B cell (primary cell): ENCODE measurements at regions not wholly inside any gene's neighbourhood (a gene's known extent, or its start where the extent isn't known, plus 50 kb on each side); places are given as distances from the start of the nearest gene placed in this dataset.

Experiments used
- ATAC-seq: fragments of 200-7000 bp; cut with Tn5 transposase; one replicate; pipeline ENCODE4 v1.10.0; 2021; ENCODE audit warnings: low read depth, mild to moderate bottlenecking, moderate number of reproducible peaks, moderate library complexity
- CTCF ChIA-PET: fragments of 350-600 bp; sonication (Branson Sonifier 250); formaldehyde crosslinking; loops from one replicate; lab custom pipeline; 2021; ENCODE audit warnings: antibody characterized with exemption, inconsistent platforms; lab: Charles Lee
- POLR2A ChIA-PET: fragments of 350-600 bp; sonication (Branson Sonifier 250); formaldehyde crosslinking; loops from one replicate; lab custom pipeline; 2021; ENCODE audit warnings: antibody characterized with exemption; lab: Charles Lee
- DNase-seq: peaks from one replicate; pipeline ENCODE4 v3.0.0; 2013
- H2AFZ ChIP-seq: 2 replicates; pipeline ENCODE4 v1.6.1; 2012; ENCODE audit warnings: mild to moderate bottlenecking, low read depth, low read length; ENCODE audit not compliant: insufficient read depth, poor library complexity, severe bottlenecking
- H3K27ac ChIP-seq, 2 donors: 1 replicate in 1 of 2; 2 replicates in 1 of 2; pipeline ENCODE4 v1.5.1; 2012 to 2013; ENCODE audit warnings: low read length in 2 of 2, mild to moderate bottlenecking in 2 of 2, moderate library complexity in 1 of 2
- H3K27me3 ChIP-seq, 4 experiments: fragments of 200-600 bp in 1 of 4; sonication (generic) in 1 of 4; replicated peaks in 1 of 4; 1 replicate in 2 of 4; 2 replicates in 2 of 4; pipeline versions ENCODE4 v1.6.1 to v1.7.0; 2013 to 2016; ENCODE audit warnings: low read length in 3 of 4, mild to moderate bottlenecking in 2 of 4, mixed read lengths in 1 of 4, moderate library complexity in 1 of 4; ENCODE audit not compliant: insufficient read depth in 4 of 4, control insufficient read depth in 3 of 4; ENCODE audit errors: control extremely low read depth in 1 of 4
- H3K36me3 ChIP-seq, 2 experiments: replicated peaks in 1 of 2; 1 replicate in 1 of 2; 2 replicates in 1 of 2; pipeline versions ENCODE4 v1.6.1 to v1.7.1; 2013; ENCODE audit warnings: low read length in 1 of 2; ENCODE audit not compliant: insufficient read depth in 2 of 2, control insufficient read depth in 1 of 2; ENCODE audit errors: control extremely low read depth in 1 of 2, extremely low read depth in 1 of 2
- H3K4me1 ChIP-seq, 2 donors: fragments of 200-600 bp in 1 of 2; sonication (generic) in 1 of 2; 1 replicate in 1 of 2; 2 replicates in 1 of 2; pipeline versions ENCODE4 v1.5.1 to v1.6.1; 2013 to 2017; ENCODE audit warnings: low read length in 2 of 2; ENCODE audit not compliant: control insufficient read depth in 2 of 2, insufficient read depth in 2 of 2
- H3K4me2 ChIP-seq: replicated peaks from 2 replicates; pipeline ENCODE3; 2012; ENCODE audit warnings: mild to moderate bottlenecking, low read depth, low read length; ENCODE audit not compliant: poor library complexity, severe bottlenecking
- H3K4me3 ChIP-seq, 5 experiments: fragments of 200-600 bp in 1 of 5; sonication (generic) in 1 of 5; 1 replicate in 3 of 5; 2 replicates in 2 of 5; pipeline versions ENCODE4 v1.5.1 to v1.7.0; 2011 to 2016; ENCODE audit warnings: low read length in 4 of 5, mild to moderate bottlenecking in 4 of 5, low read depth in 2 of 5, control low read depth in 1 of 5, moderate library complexity in 1 of 5; ENCODE audit not compliant: insufficient read depth in 1 of 5; ENCODE audit errors: control extremely low read depth in 1 of 5, extremely low read depth in 1 of 5
- H3K79me2 ChIP-seq: fragments of 200-600 bp; sonication (generic); one replicate; pipeline ENCODE4 v1.6.0; 2016; ENCODE audit warnings: low read length; ENCODE audit not compliant: control insufficient read depth, insufficient read depth
- H3K9ac ChIP-seq: fragments of 200-600 bp; sonication (generic); 2 replicates; pipeline ENCODE4 v1.6.1; 2017; ENCODE audit warnings: mild to moderate bottlenecking, low read length, moderate library complexity
- H3K9me3 ChIP-seq, 3 donors: one replicate each; pipeline versions ENCODE4 v1.6.1 to v1.7.1; 2013; ENCODE audit warnings: low read length in 2 of 3; ENCODE audit not compliant: control insufficient read depth in 2 of 3, insufficient read depth in 1 of 3; ENCODE audit errors: control extremely low read depth in 1 of 3
- H4K20me1 ChIP-seq: 2 replicates; pipeline ENCODE4 v1.6.0; 2012; ENCODE audit warnings: mild to moderate bottlenecking, low read length; ENCODE audit not compliant: insufficient read depth, control insufficient read depth, poor library complexity, severe bottlenecking
- H3K27ac Mint-ChIP-seq: one replicate; pipeline ENCODE4 v1.8.0; 2021; ENCODE audit warnings: mixed read lengths
- H3K27me3 Mint-ChIP-seq: one replicate; pipeline ENCODE4 v1.8.0; 2021; ENCODE audit warnings: mixed read lengths
- H3K4me1 Mint-ChIP-seq: one replicate; pipeline ENCODE4 v1.8.0; 2021; ENCODE audit warnings: mixed read lengths
- H3K4me3 Mint-ChIP-seq: one replicate; pipeline ENCODE4 v1.8.0; 2021; ENCODE audit warnings: mixed read lengths
- H3K9me3 Mint-ChIP-seq: one replicate; pipeline ENCODE4 v1.8.0; 2022; ENCODE audit warnings: mixed read lengths; ENCODE audit not compliant: insufficient read depth
- EZH2 ChIP-seq: IDR thresholded peaks from 2 replicates; pipeline ENCODE4 v1.6.1; 2012; ENCODE audit warnings: borderline replicate concordance, low read depth, mild to moderate bottlenecking, moderate library complexity, low read length; ENCODE audit not compliant: insufficient read depth, poor library complexity, severe bottlenecking
- WGBS: methylation state at CpG from one replicate; pipeline ENCODE4 v1.1.5; 2013; ENCODE audit warnings: missing lambda C conversion rate; ENCODE audit not compliant: insufficient coverage; 5-methylcytosine and 5-hydroxymethylcytosine counted together
- intact Hi-C: fragments of 100-400 bp; cut with micrococcal nuclease; formaldehyde crosslinking; loops from one replicate; pipeline ENCODE4 v1.10.0; 2022
- TF ChIP-seq, protein P1 (sequence below): fragments of 200-600 bp; IDR thresholded peaks from one replicate; pipeline ENCODE4 v1.8.0; 2022; ENCODE audit warnings: antibody characterized with exemption, mild to moderate bottlenecking

DNA sequence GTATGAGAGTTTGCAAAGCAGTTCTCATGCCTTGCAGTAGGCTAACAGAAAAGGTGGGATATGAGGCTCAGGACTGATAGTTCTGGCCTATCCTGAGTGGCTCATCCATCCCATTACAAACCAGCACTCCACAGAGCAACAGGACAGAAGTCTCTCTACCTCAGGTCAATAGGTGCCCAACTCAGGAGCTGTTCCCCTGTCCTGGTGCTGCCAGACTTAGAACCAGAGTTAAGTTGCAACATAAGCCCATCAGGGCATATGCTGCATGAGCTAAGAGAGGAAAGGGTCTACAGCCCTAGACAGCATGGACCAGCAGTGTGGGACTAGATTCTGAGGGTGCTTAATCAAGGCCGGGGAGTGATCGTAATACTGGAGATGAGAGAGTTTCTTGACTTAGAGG, 104.8 kb upstream of the ECI2 start:
- no peak overlapping the region for H3K9ac ChIP-seq
- no peaks in the 10 kb centered on the region for H4K20me1 ChIP-seq
- H3K4me2 ChIP-seq, result no peak overlapping the region
- ChIA-PET CTCF (no interaction called here), POLR2A (no interaction called here)
- no peak for TF ChIP-seq EZH2
- Mint-ChIP-seq H3K27ac (no peak overlapping the region), H3K9me3 (peaks cover 15% of the 10 kb centered on the region), H3K27me3 (peaks cover 3% of the 10 kb centered on the region), H3K4me3 (no peak overlapping the region), H3K4me1 (no peaks in the 10 kb centered on the region)
- H3K9me3 ChIP-seq, result peaks cover 0 to 14% (median 0%) of the 10 kb centered on the region in 3 donors
- no peak overlapping the region for H3K27ac ChIP-seq
- no peak overlapping the region for H3K4me3 ChIP-seq
- DNase-seq (no peak), ATAC-seq (no peak)
- H3K79me2 ChIP-seq, result no peaks in the 10 kb centered on the region
- no peaks in the 10 kb centered on the region for H3K36me3 ChIP-seq
- WGBS, result 100% methylated on average over 2 of the region's 2 CpGs
- intact Hi-C loops, result no loop called here
- H3K4me1 ChIP-seq, result no peaks in the 10 kb centered on the region
- H3K27me3 ChIP-seq, result no peaks in the 10 kb centered on the region
- no peak overlapping the region for H2AFZ ChIP-seq

DNA sequence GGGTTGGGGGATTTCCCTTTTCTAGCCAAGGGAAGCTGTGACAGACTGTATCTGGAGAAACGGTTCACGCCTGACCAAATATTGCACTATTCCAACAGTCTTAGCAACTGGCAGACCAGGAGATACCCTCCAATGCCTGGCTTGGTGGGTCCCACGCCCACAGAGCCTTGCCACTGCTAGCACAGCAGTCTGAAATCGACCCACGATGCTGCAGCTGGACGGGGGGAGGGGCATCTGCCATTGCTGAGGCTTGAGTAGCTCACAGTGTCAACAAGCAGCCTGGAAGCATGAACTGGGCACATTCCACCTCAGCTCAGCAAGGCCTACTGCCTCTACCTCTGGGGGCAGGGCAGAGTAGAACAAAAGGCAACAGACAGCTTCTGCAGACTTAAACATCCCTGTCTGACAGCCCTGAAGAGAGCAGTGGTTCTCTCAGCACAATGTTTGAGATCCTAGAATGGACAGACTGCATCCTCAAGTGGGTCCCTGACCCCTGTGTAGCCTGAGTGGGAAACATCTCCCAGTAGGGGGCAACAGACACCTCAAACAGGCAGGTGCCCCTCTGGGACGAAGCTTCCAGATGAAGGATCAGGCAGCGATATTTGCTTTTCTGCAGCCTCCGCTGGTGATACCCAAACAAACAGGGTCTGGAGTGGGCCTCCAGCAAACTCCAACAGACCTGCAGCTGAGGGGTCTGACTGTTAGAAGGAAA, 89.9 kb upstream of the ECI2 start:
- peaks cover 0 to 22% (median 0%) of the 10 kb centered on the region in 3 donors for H3K9me3 ChIP-seq
- H3K79me2 ChIP-seq, result no peaks in the 10 kb centered on the region
- H3K4me2 ChIP-seq, result no peak overlapping the region
- Mint-ChIP-seq H3K4me3 (no peak overlapping the region), H3K27me3 (peaks cover 28% of the 10 kb centered on the region), H3K9me3 (peaks cover 6% of the 10 kb centered on the region), H3K4me1 (no peaks in the 10 kb centered on the region), H3K27ac (no peak overlapping the region)
- no peaks in the 10 kb centered on the region for H3K36me3 ChIP-seq
- no peak overlapping the region for H2AFZ ChIP-seq
- intact Hi-C loops, result no loop called here
- TF ChIP-seq, protein P1, sequence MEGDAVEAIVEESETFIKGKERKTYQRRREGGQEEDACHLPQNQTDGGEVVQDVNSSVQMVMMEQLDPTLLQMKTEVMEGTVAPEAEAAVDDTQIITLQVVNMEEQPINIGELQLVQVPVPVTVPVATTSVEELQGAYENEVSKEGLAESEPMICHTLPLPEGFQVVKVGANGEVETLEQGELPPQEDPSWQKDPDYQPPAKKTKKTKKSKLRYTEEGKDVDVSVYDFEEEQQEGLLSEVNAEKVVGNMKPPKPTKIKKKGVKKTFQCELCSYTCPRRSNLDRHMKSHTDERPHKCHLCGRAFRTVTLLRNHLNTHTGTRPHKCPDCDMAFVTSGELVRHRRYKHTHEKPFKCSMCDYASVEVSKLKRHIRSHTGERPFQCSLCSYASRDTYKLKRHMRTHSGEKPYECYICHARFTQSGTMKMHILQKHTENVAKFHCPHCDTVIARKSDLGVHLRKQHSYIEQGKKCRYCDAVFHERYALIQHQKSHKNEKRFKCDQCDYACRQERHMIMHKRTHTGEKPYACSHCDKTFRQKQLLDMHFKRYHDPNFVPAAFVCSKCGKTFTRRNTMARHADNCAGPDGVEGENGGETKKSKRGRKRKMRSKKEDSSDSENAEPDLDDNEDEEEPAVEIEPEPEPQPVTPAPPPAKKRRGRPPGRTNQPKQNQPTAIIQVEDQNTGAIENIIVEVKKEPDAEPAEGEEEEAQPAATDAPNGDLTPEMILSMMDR, result no peak
- TF ChIP-seq EZH2, result no peak
- DNase-seq (no peak), ATAC-seq (no peak)
- H3K4me1 ChIP-seq, result peaks cover 5 to 8% of the 10 kb centered on the region in 2 donors
- no peaks in the 10 kb centered on the region for H4K20me1 ChIP-seq
- H3K27me3 ChIP-seq, result peaks cover 0 to 5% (median 2%) of the 10 kb centered on the region in 4 experiments
- no peak overlapping the region for H3K4me3 ChIP-seq
- no peak overlapping the region for H3K9ac ChIP-seq
- H3K27ac ChIP-seq, result no peak overlapping the region
- POLR2A ChIA-PET, result no interaction called here
- CTCF ChIA-PET, result interaction anchor here (0.7 kb wide), 1 partner anchor 169 kb away, joined by 3 read pairs; no protein-coding TSS in a partner anchor
- WGBS, result 71% methylated on average over 8 of the region's 9 CpGs
